ENCODE measurements at regions not wholly inside any gene's neighbourhood (a gene's known extent, or its start where the extent isn't known, plus 50 kb on each side); places are given as distances from the start of the nearest gene placed in this dataset.

DNA sequence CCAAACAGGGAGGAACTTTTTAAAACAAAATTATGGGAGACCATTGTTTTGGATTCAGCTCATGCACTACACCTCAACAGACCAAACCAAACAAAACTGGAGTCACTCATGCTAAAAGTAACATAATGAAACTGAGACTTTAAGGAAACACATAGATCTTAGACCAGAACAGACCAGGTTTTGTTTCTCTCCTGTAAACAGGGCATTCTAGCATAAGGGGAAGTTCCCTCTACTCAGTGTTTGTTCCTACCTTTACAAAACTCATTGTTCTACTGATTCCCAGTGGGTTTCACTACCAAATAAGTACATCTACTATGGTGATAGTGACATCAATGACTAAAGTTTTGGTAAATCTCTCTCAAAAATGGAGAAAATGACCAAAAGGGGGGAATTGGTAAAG is 1103.6 kb upstream of the EDIL3 start:
- TF ChIP-seq, protein P1, sequence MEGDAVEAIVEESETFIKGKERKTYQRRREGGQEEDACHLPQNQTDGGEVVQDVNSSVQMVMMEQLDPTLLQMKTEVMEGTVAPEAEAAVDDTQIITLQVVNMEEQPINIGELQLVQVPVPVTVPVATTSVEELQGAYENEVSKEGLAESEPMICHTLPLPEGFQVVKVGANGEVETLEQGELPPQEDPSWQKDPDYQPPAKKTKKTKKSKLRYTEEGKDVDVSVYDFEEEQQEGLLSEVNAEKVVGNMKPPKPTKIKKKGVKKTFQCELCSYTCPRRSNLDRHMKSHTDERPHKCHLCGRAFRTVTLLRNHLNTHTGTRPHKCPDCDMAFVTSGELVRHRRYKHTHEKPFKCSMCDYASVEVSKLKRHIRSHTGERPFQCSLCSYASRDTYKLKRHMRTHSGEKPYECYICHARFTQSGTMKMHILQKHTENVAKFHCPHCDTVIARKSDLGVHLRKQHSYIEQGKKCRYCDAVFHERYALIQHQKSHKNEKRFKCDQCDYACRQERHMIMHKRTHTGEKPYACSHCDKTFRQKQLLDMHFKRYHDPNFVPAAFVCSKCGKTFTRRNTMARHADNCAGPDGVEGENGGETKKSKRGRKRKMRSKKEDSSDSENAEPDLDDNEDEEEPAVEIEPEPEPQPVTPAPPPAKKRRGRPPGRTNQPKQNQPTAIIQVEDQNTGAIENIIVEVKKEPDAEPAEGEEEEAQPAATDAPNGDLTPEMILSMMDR (IDR thresholded peaks at IDR 0.05; ENCODE audit: low read depth, low read length, missing input control): no peak
- TF ChIP-seq ATF3 (IDR thresholded peaks at IDR 0.05): no peak
- no peak for TF ChIP-seq ZBTB33 (IDR thresholded peaks at IDR 0.05)
- no peak for TF ChIP-seq RAD21 (IDR thresholded peaks at IDR 0.05)

Measured in liver (tissue), 3 donors.